GM19023 (cell line): ENCODE measurements at regions not wholly inside any gene's neighbourhood (a gene's known extent, or its start where the extent isn't known, plus 50 kb on each side); places are given as distances from the start of the nearest gene placed in this dataset.

Experiments used
- ATAC-seq: cut with Tn5 transposase; IDR thresholded peaks from one replicate; pipeline ENCODE4 v1.9.1; 2021; ENCODE audit warnings: mild to moderate bottlenecking, moderate library complexity; ENCODE audit not compliant: unreplicated experiment

DNA sequence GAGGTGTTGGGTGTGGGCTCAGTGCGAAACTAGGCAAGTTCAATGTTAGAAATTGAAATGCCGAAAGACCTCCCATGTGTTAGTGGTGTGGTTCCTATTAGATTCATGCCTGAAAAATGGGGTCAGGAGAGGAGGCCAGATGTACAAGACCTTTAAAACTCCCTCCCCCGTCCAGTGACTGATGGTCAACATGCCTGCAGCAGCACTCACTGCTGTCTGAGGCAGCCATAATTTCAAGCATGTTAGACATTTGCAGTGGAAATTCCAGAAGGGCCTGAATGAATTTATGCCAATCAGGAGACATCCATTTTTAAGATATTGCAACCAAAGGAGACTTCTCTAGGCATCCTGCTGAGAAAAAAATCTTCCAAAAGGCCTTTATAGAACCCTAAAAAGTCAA is 426.9 kb upstream of the NBEA start:
- no peak for ATAC-seq

GRCh38 chr13:34521171-34521570 is 420.9 kb upstream of the NBEA start:
- ATAC-seq, result no peak

GRCh38 chr13:34522808-34523207 is 419.3 kb upstream of the NBEA start:
- no peak for ATAC-seq

- ATAC-seq, result no peak
Measured at GRCh38 chr13:34523406-34523805, 418.7 kb upstream of the NBEA start.

- ATAC-seq, result no peak
Measured at GRCh38 chr13:34533941-34534340, 408.1 kb upstream of the NBEA start.

DNA sequence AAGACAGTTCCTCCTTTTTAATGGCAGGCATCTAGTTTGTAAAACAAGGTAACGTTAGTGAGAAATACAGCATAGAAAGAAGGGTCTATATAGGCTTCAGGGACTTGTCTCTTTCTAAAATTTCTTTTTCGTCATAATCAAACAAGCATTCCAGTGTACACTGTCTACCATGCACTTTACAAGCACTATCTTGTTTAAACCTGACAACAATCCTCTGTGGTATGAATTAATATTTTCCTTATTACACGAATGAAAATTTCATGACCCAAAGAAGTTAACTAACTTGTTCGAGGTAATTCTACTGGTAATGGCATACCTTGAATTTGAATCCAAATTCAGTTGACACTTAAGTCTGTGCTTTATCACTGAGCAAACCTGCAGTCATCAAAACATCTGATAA is 399.7 kb upstream of the NBEA start:
- ATAC-seq, result no peak

- no peak for ATAC-seq
Measured at GRCh38 chr13:34543836-34544235, 398.2 kb upstream of the NBEA start.

GRCh38 chr13:34545461-34545860 is 396.6 kb upstream of the NBEA start:
- no peak for ATAC-seq

DNA sequence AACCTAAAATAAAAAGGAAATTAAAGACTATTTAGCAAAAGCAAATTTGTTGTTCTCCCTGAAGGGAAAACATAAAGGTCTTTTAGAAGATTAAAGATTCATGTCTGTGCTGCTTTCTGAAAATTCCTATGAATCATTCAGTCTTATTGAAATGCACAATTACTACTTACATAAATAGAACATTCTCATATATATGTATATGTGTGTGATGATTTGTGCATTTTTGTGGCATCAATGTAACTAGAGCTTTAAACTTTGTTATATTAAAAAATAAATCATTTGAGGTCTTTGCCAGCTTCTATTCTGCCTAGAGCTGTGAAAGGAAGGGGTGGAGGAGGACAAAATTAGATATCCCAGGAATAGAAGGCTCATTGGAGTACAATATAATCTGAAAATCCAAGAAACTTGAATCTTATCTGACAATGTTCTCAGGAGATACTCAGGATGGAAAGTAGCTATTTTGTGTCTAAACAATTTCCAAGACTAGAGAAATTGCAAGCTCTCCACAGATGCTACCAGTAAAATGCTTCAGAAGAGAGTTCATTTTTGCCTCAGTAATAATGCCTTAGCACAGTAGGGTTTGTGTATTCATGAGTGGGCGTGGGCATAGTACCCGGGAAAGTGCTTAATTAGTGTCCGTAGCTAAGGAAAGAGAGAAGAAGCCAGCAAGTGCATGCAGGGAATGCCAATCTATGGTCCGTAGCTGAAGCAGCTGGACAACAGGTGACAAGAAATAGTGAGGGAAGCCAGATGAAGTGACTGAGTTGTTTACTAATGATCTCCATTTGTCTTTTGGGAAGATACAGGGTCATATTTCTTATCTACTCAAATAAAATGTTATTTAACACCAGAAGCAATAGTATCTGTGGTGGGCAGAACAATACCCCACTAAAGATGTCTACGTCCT is 395.5 kb upstream of the NBEA start:
- ATAC-seq, result no peak

DNA sequence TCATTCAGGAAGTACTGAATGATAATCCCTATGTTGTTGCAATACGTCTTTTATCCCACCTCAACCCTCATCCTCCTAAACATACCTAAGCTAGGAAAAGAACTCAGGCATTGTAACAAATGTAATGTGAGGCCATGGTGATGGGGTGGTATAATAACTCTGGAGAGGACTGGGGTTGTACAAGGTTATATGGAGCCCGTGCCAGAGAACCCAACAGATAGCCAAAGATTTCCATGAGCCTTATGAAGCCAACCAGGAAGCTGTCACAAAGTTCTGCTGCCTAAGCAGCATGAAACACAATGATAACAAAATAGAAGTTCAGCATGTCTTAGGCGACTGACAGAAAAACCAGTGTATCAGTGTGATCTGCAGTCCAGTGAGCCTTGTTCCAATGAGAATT is 394.1 kb upstream of the NBEA start:
- no peak for ATAC-seq

DNA sequence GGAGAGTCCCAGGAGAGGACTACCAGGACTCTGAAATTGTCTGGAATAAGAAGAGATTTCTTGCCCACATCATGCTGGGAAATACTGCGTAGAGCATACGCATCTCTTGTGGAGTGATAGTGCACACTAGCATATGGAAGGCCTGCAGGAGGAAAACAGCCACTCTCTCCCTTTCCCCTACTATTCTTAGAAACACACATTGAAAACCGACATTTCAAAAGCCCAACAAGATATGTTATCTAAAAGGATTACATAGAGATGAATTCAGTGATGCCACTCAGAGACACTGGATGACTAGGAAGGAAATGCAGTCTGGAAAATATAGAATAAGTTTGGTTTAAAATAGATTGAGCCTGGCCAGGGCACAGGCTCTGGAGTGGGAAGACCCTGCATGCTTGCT is 388.7 kb upstream of the NBEA start:
- ATAC-seq, result no peak

DNA sequence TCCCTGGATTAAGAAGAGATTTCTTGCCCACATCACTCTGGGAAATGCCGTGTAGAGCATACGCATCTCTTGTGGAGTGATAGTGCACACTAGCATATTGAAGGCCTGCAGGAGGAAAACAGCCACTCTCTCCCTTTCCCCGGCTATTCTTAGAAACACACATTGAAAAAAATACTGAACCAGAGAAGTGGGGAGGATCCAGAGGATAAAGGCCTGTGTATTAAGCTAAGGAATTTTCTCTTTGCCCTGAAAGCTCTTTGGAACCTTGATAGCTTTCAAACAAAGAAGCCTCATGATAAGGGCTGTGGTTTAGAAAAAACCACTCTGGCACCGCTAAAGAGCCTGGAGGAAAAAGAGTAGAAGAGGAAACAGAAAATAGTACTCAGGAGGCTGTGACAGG is 386.1 kb upstream of the NBEA start:
- no peak for ATAC-seq

DNA sequence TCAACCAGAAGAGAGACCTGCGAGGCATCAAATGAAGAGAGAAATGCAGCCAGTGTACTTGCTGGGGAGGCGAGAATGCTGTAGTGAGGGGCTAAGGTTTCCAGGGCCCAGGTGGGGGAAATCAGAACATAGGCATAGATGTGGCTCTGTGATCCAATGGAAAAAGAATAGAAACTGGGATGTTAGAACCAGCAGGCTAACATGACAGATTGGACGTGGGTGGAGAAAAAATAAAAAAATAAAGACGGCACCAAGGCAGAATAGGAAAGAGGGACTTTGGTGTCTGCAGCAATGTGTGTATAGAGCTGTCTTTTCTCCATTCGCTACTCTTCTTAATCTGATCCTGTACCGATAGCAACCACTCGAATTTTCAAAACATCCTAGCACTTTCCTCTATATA is 381.0 kb upstream of the NBEA start:
- no peak for ATAC-seq

DNA sequence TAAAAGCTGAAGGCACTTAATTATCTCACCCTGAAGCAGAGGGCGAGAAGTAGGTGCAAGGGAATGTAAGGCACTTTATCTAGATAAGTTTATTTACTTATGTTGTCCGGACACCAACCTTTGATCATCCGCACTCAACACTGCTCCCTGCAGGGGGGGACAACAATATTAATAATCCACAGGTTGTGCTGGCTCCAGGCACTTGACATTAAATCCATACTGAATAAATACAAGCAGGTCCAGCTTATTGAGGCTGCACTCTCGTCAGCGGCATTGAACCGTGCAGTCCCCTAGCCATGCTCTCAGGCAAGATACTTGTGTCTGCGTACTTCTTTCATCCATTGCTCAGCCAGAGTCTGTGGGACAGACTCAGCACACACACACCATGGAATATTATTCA is 374.5 kb upstream of the NBEA start:
- no peak for ATAC-seq

DNA sequence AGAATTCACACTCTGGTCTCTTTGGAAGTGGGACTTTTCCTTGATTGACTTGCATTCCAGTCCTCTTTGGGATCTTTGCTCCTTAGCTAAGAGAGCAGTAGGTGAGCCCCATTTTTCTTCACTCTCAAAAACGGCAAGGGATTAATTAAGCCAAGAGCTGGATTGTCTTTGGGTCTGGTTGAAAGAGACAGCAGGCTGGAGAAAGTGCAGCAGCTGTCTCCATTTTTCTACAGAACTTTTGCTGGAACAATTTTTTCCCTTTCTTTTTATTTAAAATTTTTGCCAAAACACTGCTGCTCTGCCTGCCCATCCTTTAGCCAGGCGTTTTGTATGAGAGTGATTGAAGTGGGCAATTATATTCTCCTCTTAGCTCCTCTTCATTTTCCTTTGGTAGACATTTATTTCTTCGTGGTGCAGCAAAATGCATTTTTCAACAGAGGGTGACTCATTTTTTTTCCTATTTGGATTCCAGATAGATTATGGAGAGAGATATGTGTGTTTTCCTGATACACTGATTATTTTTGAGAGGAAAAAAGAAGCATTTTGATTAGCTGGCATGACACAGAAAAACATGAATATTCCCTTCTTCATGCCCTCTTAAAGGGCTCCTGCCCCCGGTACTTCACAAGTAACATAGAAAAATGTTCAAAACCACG is 371.2 kb upstream of the NBEA start:
- no peak for ATAC-seq

- no peak for ATAC-seq
Measured at GRCh38 chr13:34571716-34572115, 370.4 kb upstream of the NBEA start.

GRCh38 chr13:34577051-34577450 is 365.0 kb upstream of the NBEA start:
- ATAC-seq, result no peak

- ATAC-seq, result no peak
Measured at GRCh38 chr13:34578471-34578870, 363.6 kb upstream of the NBEA start.

DNA sequence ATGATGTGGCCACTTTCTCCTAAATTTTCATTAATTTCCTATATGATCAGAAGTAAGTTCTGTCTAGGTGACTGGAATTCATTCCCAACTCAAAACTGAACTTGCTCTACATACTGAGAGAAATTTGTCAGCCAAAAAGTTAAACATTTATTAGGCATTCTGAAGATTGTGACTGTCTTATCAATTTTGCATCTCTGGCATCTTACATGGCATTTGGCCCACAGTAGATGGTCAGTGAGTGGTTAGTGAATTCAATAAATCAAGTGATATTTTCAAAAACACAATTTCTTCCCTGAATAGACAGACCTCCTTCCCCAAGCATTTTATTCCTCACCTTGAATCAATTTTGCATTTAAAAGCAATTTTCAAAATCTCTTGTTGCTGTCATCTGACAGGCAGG is 363.2 kb upstream of the NBEA start:
- no peak for ATAC-seq

DNA sequence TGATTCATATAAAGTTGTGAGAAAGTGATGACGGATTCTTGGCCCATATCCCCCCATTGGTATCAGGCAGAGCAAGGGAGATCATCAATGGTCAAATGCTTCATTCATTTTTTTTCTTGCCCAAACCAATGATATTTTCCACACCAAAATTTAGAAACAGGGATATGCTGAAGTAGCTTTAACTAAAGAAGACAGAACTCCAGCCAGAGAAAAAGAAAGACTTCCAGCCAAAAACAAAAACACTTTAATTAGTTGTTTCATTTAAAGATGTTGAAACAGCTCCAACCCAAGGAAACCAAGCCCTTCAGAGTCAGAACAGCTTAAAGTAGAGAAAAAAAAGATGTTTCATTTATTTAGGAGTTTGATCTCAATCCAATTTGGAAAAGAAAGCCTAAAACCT is 358.9 kb upstream of the NBEA start:
- ATAC-seq, result no peak

GRCh38 chr13:34587576-34587975 is 354.5 kb upstream of the NBEA start:
- no peak for ATAC-seq

DNA sequence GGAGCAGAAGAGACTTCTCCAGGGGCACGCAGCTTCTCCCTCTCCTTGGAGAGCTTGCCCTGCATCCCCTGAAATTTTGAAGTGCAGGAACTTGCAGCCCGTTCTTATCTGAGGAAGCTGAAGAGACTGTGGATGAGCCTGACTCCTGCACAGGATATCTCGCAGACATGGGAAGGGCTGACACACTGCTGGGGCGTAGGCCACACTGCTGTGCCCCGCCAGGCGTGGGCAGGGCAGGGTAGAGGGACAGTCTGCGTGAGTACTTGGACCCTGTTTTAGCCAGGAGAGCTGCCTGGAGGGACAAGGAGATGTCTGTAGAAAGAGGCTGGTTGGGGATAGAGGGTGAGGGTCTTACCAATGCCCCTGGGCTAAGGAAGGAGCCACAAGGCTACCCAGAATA is 353.7 kb upstream of the NBEA start:
- no peak for ATAC-seq

- ATAC-seq, result no peak
Measured at GRCh38 chr13:34589581-34589980, 352.5 kb upstream of the NBEA start.
